Activated naive CD4-positive, alpha-beta T cell treated with anti-CD3 and anti-CD28 coated beads, Interleukin-2, amount 50 U/mL, for 72 hours (primary cell): ENCODE measurements at regions not wholly inside any gene's neighbourhood (a gene's known extent, or its start where the extent isn't known, plus 50 kb on each side); places are given as distances from the start of the nearest gene placed in this dataset.
"Not testable (repeated sequence)": the region's sequence is repeated elsewhere in the genome, so short reads cannot be mapped to it uniquely, and the experiment has no call there.

Experiments used
- ATAC-seq, 2 donors: fragments of 150-1000 bp; cut with Tn5 transposase; 2 replicates each; pipeline ENCODE4 v1.10.0; 2021; ENCODE audit warnings: mild to moderate bottlenecking in 2 of 2, moderate library complexity in 2 of 2
- DNase-seq, 2 donors: peaks; one replicate each; pipeline ENCODE4 v3.0.0; 2021 to 2022; ENCODE audit warnings: low spot score in 2 of 2
- H3K27ac Mint-ChIP-seq, 2 donors: one replicate each; pipeline ENCODE4 v1.8.0; 2022; ENCODE audit warnings: mild to moderate bottlenecking in 2 of 2, mixed read lengths in 2 of 2
- H3K36me3 Mint-ChIP-seq, 2 donors: one replicate each; pipeline ENCODE4 v1.8.0; 2022; ENCODE audit warnings: mixed read lengths in 2 of 2
- H3K9me3 Mint-ChIP-seq, 2 donors: one replicate each; pipeline ENCODE4 v1.8.0; 2022; ENCODE audit warnings: mixed read lengths in 2 of 2

- Mint-ChIP-seq H3K27ac (peak overlapping the region in 1 of 2 donors; percentile 81), H3K36me3 (peaks cover 19 to 45% of the 10 kb centered on the region in 2 donors), H3K9me3 (peaks cover 0 to 10% of the 10 kb centered on the region in 2 donors)
- ATAC-seq (no peak), DNase-seq (no peak)
Measured at GRCh38 chr11:129645943-129646342, 169.7 kb upstream of the TMEM45B start.

GRCh38 chr11:129650044-129650443 lies 165.6 kb upstream of the TMEM45B start:
- ATAC-seq, H3K27ac Mint-ChIP-seq, DNase-seq: not testable (repeated sequence)
- Mint-ChIP-seq H3K36me3 (peaks cover 27 to 46% of the 10 kb centered on the region in 2 donors), H3K9me3 (peaks cover 16 to 19% of the 10 kb centered on the region in 2 donors)

- Mint-ChIP-seq H3K27ac (no peak overlapping the region), H3K36me3 (peaks cover 55 to 61% of the 10 kb centered on the region in 2 donors), H3K9me3 (peaks cover 31 to 40% of the 10 kb centered on the region in 2 donors)
Measured at GRCh38 chr11:129652835-129653234, 162.8 kb upstream of the TMEM45B start.

GRCh38 chr11:129655247-129655832 lies 160.3 kb upstream of the TMEM45B start:
- ATAC-seq: no peak
- Mint-ChIP-seq H3K36me3 (peaks cover 61 to 67% of the 10 kb centered on the region in 2 donors), H3K9me3 (peaks cover 31 to 49% of the 10 kb centered on the region in 2 donors), H3K27ac (no peak overlapping the region)
- no peak for DNase-seq

More at GRCh38 chr11:129652835-129653234, 162.8 kb upstream of the TMEM45B start:
- DNase-seq (no peak), ATAC-seq (no peak)

- no peak for DNase-seq
- Mint-ChIP-seq H3K27ac (no peak overlapping the region), H3K9me3 (peaks cover 33 to 60% of the 10 kb centered on the region in 2 donors), H3K36me3 (peaks cover 54 to 57% of the 10 kb centered on the region in 2 donors)
- no peak for ATAC-seq
Measured at GRCh38 chr11:129657866-129658525, 157.7 kb upstream of the TMEM45B start.

- H3K36me3 Mint-ChIP-seq: peaks cover 52 to 55% of the 10 kb centered on the region in 2 donors
- ATAC-seq: no peak
- DNase-seq: no peak
- peaks cover 31 to 58% of the 10 kb centered on the region in 2 donors for H3K9me3 Mint-ChIP-seq
- H3K27ac Mint-ChIP-seq: no peak overlapping the region
Measured at GRCh38 chr11:129658526-129658867, 157.2 kb upstream of the TMEM45B start.

GRCh38 chr11:129680907-129681306 lies 134.7 kb upstream of the TMEM45B start:
- Mint-ChIP-seq H3K9me3 (peaks cover 0 to 4% of the 10 kb centered on the region in 2 donors), H3K27ac (no peak overlapping the region), H3K36me3 (peaks cover 0 to 6% of the 10 kb centered on the region in 2 donors)
- ATAC-seq: no peak
- DNase-seq: no peak

GRCh38 chr11:129681344-129682114 lies 134.1 kb upstream of the TMEM45B start:
- ATAC-seq: no peak
- no peak overlapping the region for H3K27ac Mint-ChIP-seq
- no peak for DNase-seq
- H3K36me3 Mint-ChIP-seq: peaks cover 0 to 1% of the 10 kb centered on the region in 2 donors
- peaks cover 0 to 4% of the 10 kb centered on the region in 2 donors for H3K9me3 Mint-ChIP-seq

- DNase-seq: no peak
- ATAC-seq: no peak
- no peaks in the 10 kb centered on the region for H3K36me3 Mint-ChIP-seq
- peaks cover 0 to 4% of the 10 kb centered on the region in 2 donors for H3K9me3 Mint-ChIP-seq
- no peak overlapping the region for H3K27ac Mint-ChIP-seq
Measured at GRCh38 chr11:129686269-129686668, 129.4 kb upstream of the TMEM45B start.

GRCh38 chr11:129691142-129691541 lies 124.5 kb upstream of the TMEM45B start:
- no peak overlapping the region for H3K27ac Mint-ChIP-seq
- no peaks in the 10 kb centered on the region for H3K9me3 Mint-ChIP-seq
- H3K36me3 Mint-ChIP-seq: no peaks in the 10 kb centered on the region
- DNase-seq (no peak), ATAC-seq (no peak)

GRCh38 chr11:129694538-129694937 lies 121.1 kb upstream of the TMEM45B start:
- ATAC-seq: no peak
- no peaks in the 10 kb centered on the region for H3K36me3 Mint-ChIP-seq
- no peaks in the 10 kb centered on the region for H3K9me3 Mint-ChIP-seq
- peak in 1 of 2 donors; percentile 25 for DNase-seq
- H3K27ac Mint-ChIP-seq: peak overlapping the region in 1 of 2 donors; percentile 9

GRCh38 chr11:129694966-129695365 lies 120.7 kb upstream of the TMEM45B start:
- no peak for ATAC-seq
- no peaks in the 10 kb centered on the region for H3K36me3 Mint-ChIP-seq
- H3K9me3 Mint-ChIP-seq: no peaks in the 10 kb centered on the region
- H3K27ac Mint-ChIP-seq: no peak overlapping the region
- DNase-seq: no peak

- peak overlapping the region in 1 of 2 donors; percentile 50 for H3K27ac Mint-ChIP-seq
- peak; percentile 89 for ATAC-seq
- no peaks in the 10 kb centered on the region for H3K9me3 Mint-ChIP-seq
- peak; percentile 73 to 79 for DNase-seq
- H3K36me3 Mint-ChIP-seq: no peaks in the 10 kb centered on the region
Measured at GRCh38 chr11:129695571-129696308, 119.9 kb upstream of the TMEM45B start.

GRCh38 chr11:129696309-129696989 lies 119.2 kb upstream of the TMEM45B start:
- H3K27ac Mint-ChIP-seq: no peak overlapping the region
- ATAC-seq: no peak
- no peaks in the 10 kb centered on the region for H3K9me3 Mint-ChIP-seq

GRCh38 chr11:129698212-129698611 lies 117.4 kb upstream of the TMEM45B start:
- no peak for DNase-seq
- no peak for ATAC-seq
- Mint-ChIP-seq H3K36me3 (no peaks in the 10 kb centered on the region), H3K27ac (no peak overlapping the region), H3K9me3 (no peaks in the 10 kb centered on the region)

More at GRCh38 chr11:129696309-129696989, 119.2 kb upstream of the TMEM45B start:
- DNase-seq: no peak
- H3K36me3 Mint-ChIP-seq: no peaks in the 10 kb centered on the region

- DNase-seq: no peak
- no peaks in the 10 kb centered on the region for H3K36me3 Mint-ChIP-seq
Measured at GRCh38 chr11:129699711-129700304, 115.8 kb upstream of the TMEM45B start.

More at GRCh38 chr11:129699711-129700304, 115.8 kb upstream of the TMEM45B start:
- Mint-ChIP-seq H3K27ac (no peak overlapping the region), H3K9me3 (no peaks in the 10 kb centered on the region)
- no peak for ATAC-seq
